PFSK-1 (cell line): ENCODE measurements at regions not wholly inside any gene's neighbourhood (a gene's known extent, or its start where the extent isn't known, plus 50 kb on each side); places are given as distances from the start of the nearest gene placed in this dataset.

Source experiments
- FOXP2 ChIP-seq: optimal IDR thresholded peaks from 2 replicates; pipeline ENCODE3; 2011; ENCODE audit warnings: borderline replicate concordance, control low read depth, inconsistent platforms; ENCODE audit not compliant: insufficient read depth; ENCODE audit errors: extremely low read length, extremely low read depth
- POLR2AphosphoS5 ChIP-seq: IDR thresholded peaks from 2 replicates; pipeline ENCODE4 v1.6.1; 2012; ENCODE audit warnings: low read depth, mild to moderate bottlenecking, control low read depth, low read length, moderate library complexity
- REST ChIP-seq, 2 experiments: IDR thresholded peaks; 2 replicates each; pipeline versions ENCODE4 v1.6.1 to v1.8.0; 2011 to 2012; ENCODE audit warnings: low read depth in 2 of 2, low read length in 2 of 2, control low read depth in 1 of 2, inconsistent platforms in 1 of 2, mild to moderate bottlenecking in 1 of 2, moderate library complexity in 1 of 2; ENCODE audit not compliant: insufficient read depth in 1 of 2
- SIN3A ChIP-seq: IDR thresholded peaks from 2 replicates; pipeline ENCODE4 v1.6.1; 2012; ENCODE audit warnings: mild to moderate bottlenecking, low read length, moderate library complexity, borderline replicate concordance; ENCODE audit not compliant: insufficient read depth
- TAF1 ChIP-seq: IDR thresholded peaks from 2 replicates; pipeline ENCODE4 v1.6.1; 2012; ENCODE audit warnings: low read length, control low read depth, borderline replicate concordance; ENCODE audit not compliant: insufficient read depth

- TF ChIP-seq TAF1 (no peak), POLR2AphosphoS5 (no peak), FOXP2 (no peak), SIN3A (no peak), REST (IDR thresholded peaks at IDR 0.05; ENCODE audit: insufficient read depth in 1 of 2, low read depth in 2 of 2, low read length in 2 of 2) (no peak)
Observed at GRCh38 chr11:122336706-122337105, 220.7 kb upstream of the BLID start.

GRCh38 chr11:122334546-122335339 lies 218.7 kb upstream of the BLID start:
- TF ChIP-seq SIN3A (no peak), FOXP2 (no peak), POLR2AphosphoS5 (no peak), REST (IDR thresholded peaks at IDR 0.05; ENCODE audit: insufficient read depth in 1 of 2, low read depth in 2 of 2, low read length in 2 of 2) (no peak), TAF1 (no peak)

- TF ChIP-seq SIN3A (no peak), TAF1 (no peak), POLR2AphosphoS5 (no peak), FOXP2 (no peak), REST (IDR thresholded peaks at IDR 0.05; ENCODE audit: insufficient read depth in 1 of 2, low read depth in 2 of 2, low read length in 2 of 2) (no peak)
Observed at GRCh38 chr11:122333467-122333866, 217.5 kb upstream of the BLID start.

GRCh38 chr11:122331079-122331478 lies 215.1 kb upstream of the BLID start:
- no peak for TF ChIP-seq REST (IDR thresholded peaks at IDR 0.05; ENCODE audit: insufficient read depth in 1 of 2, low read depth in 2 of 2, low read length in 2 of 2)
- no peak for TF ChIP-seq TAF1
